IMR-90 (cell line): ENCODE measurements at regions not wholly inside any gene's neighbourhood (a gene's known extent, or its start where the extent isn't known, plus 50 kb on each side); places are given as distances from the start of the nearest gene placed in this dataset.

Experiments used
- ATAC-seq: fragments of 200-7000 bp; cut with Tn5 transposase; 2 replicates; pipeline ENCODE4 v1.9.1; 2020; ENCODE audit warnings: low read depth, mild to moderate bottlenecking, moderate library complexity
- BruUV-seq: library from RNA; stranded (reverse); fragments of 400-500 nt; replicated peaks from 2 replicates; lab custom pipeline; 2021; lab: Mats Ljungman, UMichigan
- CTCF ChIA-PET: fragments of 300-600 bp; formaldehyde crosslinking; extraction: SDS; loops from one replicate; lab custom pipeline; 2021; ENCODE audit warnings: antibody characterized with exemption; lab: Yijun Ruan, JAX
- POLR2A ChIA-PET: fragments of 300-600 bp; sonication (Branson Sonifier 250); formaldehyde crosslinking; loops from one replicate; lab custom pipeline; 2022; ENCODE audit warnings: antibody characterized with exemption; ENCODE audit not compliant: unreplicated experiment; lab: Charles Lee
- DNase-seq: peaks from one replicate; pipeline ENCODE4 v3.0.0; 2013
- H2AFZ ChIP-seq: replicated peaks from 2 replicates; pipeline ENCODE3; 2013; ENCODE audit warnings: low read length, mild to moderate bottlenecking; ENCODE audit not compliant: poor library complexity
- H2AK5ac ChIP-seq: 2 replicates; pipeline ENCODE4 v1.6.1; 2013; ENCODE audit warnings: low read depth, low read length, inconsistent platforms
- H2AK9ac ChIP-seq: replicated peaks from 2 replicates; pipeline ENCODE3; 2013; ENCODE audit warnings: mild to moderate bottlenecking, low read depth, low read length, moderate library complexity; ENCODE audit not compliant: poor library complexity
- H2BK120ac ChIP-seq: 2 replicates; pipeline ENCODE4 v1.6.1; 2013; ENCODE audit warnings: low read depth, low read length, inconsistent platforms
- H2BK15ac ChIP-seq: 3 replicates; pipeline ENCODE4 v1.6.1; 2013; ENCODE audit warnings: low read depth, low read length, inconsistent platforms
- H2BK20ac ChIP-seq: 2 replicates; pipeline ENCODE4 v1.6.1; 2013; ENCODE audit warnings: low read depth, mild to moderate bottlenecking, inconsistent platforms, low read length, moderate library complexity
- H2BK5ac ChIP-seq: 2 replicates; pipeline ENCODE4 v1.6.1; 2013; ENCODE audit warnings: mild to moderate bottlenecking, low read depth, low read length, inconsistent platforms; ENCODE audit not compliant: poor library complexity, severe bottlenecking
- H3K14ac ChIP-seq: replicated peaks from 2 replicates; pipeline ENCODE4 v1.6.1; 2013; ENCODE audit warnings: low read depth, low read length, inconsistent platforms
- H3K18ac ChIP-seq: 2 replicates; pipeline ENCODE4 v1.6.1; 2013; ENCODE audit warnings: low read depth, low read length, control low read depth
- H3K23ac ChIP-seq: 2 replicates; pipeline ENCODE4 v1.6.1; 2013; ENCODE audit warnings: low read depth, low read length, inconsistent platforms
- H3K27ac ChIP-seq: 2 replicates; pipeline ENCODE4 v1.5.1; 2013; ENCODE audit warnings: mild to moderate bottlenecking, control low read depth, low read length; ENCODE audit not compliant: insufficient read depth
- H3K27me3 ChIP-seq: 2 replicates; pipeline ENCODE4 v1.6.1; 2013; ENCODE audit warnings: low read length; ENCODE audit not compliant: control insufficient read depth, insufficient read depth
- H3K36me3 ChIP-seq: 2 replicates; pipeline ENCODE4 v1.6.1; 2013; ENCODE audit warnings: low read length, mixed read lengths; ENCODE audit not compliant: control insufficient read depth, insufficient read depth
- H3K4ac ChIP-seq: 2 replicates; pipeline ENCODE4 v1.6.1; 2013; ENCODE audit warnings: low read depth, low read length, inconsistent platforms
- H3K4me1 ChIP-seq: 2 replicates; pipeline ENCODE4 v1.6.1; 2013; ENCODE audit warnings: low read length, mixed read lengths; ENCODE audit not compliant: control insufficient read depth, insufficient read depth
- H3K4me2 ChIP-seq: 2 replicates; pipeline ENCODE4 v1.6.1; 2013; ENCODE audit warnings: low read depth, mild to moderate bottlenecking, control low read depth, low read length, moderate library complexity
- H3K4me3 ChIP-seq: 2 replicates; pipeline ENCODE4 v1.5.1; 2013; ENCODE audit warnings: low read depth, mild to moderate bottlenecking, control low read depth, low read length, moderate library complexity; ENCODE audit not compliant: insufficient read depth
- H3K56ac ChIP-seq: 2 replicates; pipeline ENCODE4 v1.6.1; 2013; ENCODE audit warnings: low read length, inconsistent platforms; ENCODE audit not compliant: insufficient read depth; ENCODE audit errors: extremely low read depth
- H3K79me1 ChIP-seq, 2 experiments: 2 replicates each; pipeline ENCODE4 v1.6.1; 2013; ENCODE audit warnings: low read length in 2 of 2, inconsistent platforms in 1 of 2, low read depth in 1 of 2
- H3K9ac ChIP-seq: 2 replicates; pipeline ENCODE4 v1.6.1; 2013; ENCODE audit warnings: low read depth, low read length, control low read depth
- H3K9me1 ChIP-seq: 2 replicates; pipeline ENCODE4 v1.6.1; 2013; ENCODE audit warnings: low read length, inconsistent platforms; ENCODE audit not compliant: insufficient read depth
- H3K9me3 ChIP-seq: 2 replicates; pipeline ENCODE4 v1.6.1; 2013; ENCODE audit warnings: low read length; ENCODE audit not compliant: control insufficient read depth, insufficient read depth
- H4K20me1 ChIP-seq: 2 replicates; pipeline ENCODE4 v1.6.1; 2013; ENCODE audit warnings: low read length, inconsistent platforms; ENCODE audit not compliant: insufficient read depth
- H4K5ac ChIP-seq: 2 replicates; pipeline ENCODE4 v1.6.1; 2013; ENCODE audit warnings: mild to moderate bottlenecking, low read depth, low read length, control low read depth
- H4K8ac ChIP-seq, 2 experiments: 2 replicates each; pipeline ENCODE4 v1.6.1; 2013; ENCODE audit warnings: low read depth in 2 of 2, low read length in 2 of 2, control low read depth in 1 of 2, inconsistent platforms in 1 of 2
- H4K91ac ChIP-seq: 2 replicates; pipeline ENCODE4 v1.6.1; 2013; ENCODE audit warnings: low read depth, low read length, inconsistent platforms; ENCODE audit not compliant: insufficient read depth
- FOS ChIP-seq: fragments of 150-350 bp; IDR thresholded peaks from 2 replicates; pipeline ENCODE4 v1.6.1; 2016; ENCODE audit warnings: low read depth, low read length
- NFE2L2 ChIP-seq: fragments of 150-350 bp; IDR thresholded peaks from 2 replicates; pipeline ENCODE4 v1.6.1; 2016; ENCODE audit warnings: low read depth, mild to moderate bottlenecking, low read length
- RCOR1 ChIP-seq: IDR thresholded peaks from 2 replicates; pipeline ENCODE4 v1.6.1; 2012; ENCODE audit warnings: mild to moderate bottlenecking, low read length, improper control_type of control experiment; ENCODE audit not compliant: insufficient replicate concordance
- RFX5 ChIP-seq: IDR thresholded peaks from 2 replicates; pipeline ENCODE4 v1.8.0; 2012; ENCODE audit warnings: low read depth, mild to moderate bottlenecking, low read length, moderate library complexity
- WGBS, 2 experiments: methylation state at CpG; one replicate each; pipeline versions ENCODE4 v1.1.5 to v1.1.7; 2013; ENCODE audit warnings: missing lambda C conversion rate in 2 of 2; ENCODE audit not compliant: insufficient read length in 1 of 2; ENCODE audit errors: extremely low coverage in 2 of 2; 5-methylcytosine and 5-hydroxymethylcytosine counted together
- dilution Hi-C: fragments of 300-500 bp; cut with HindIII; formaldehyde crosslinking; loops from one replicate; pipeline ENCODE4 v1.14.3; 2018; ENCODE audit warnings: low sequenced_read_pairs; ENCODE audit not compliant: unreplicated experiment
- in situ Hi-C: fragments of 300-500 bp; cut with MboI; formaldehyde crosslinking; loops from 3 replicates; pipeline ENCODE4 v1.14.3; 2019; ENCODE audit warnings: low sequenced_read_pairs, inconsistent platforms, mixed read lengths
- intact Hi-C: fragments of 100-400 bp; cut with micrococcal nuclease; formaldehyde crosslinking; loops from 2 replicates; pipeline ENCODE4 v1.10.0; 2022
- TF ChIP-seq, protein P1 (sequence below): conservative IDR thresholded peaks from 2 replicates; pipeline ENCODE4 v1.5.1; 2012; ENCODE audit warnings: mild to moderate bottlenecking, low read depth, low read length, improper control_type of control experiment
- TF ChIP-seq, protein P2 (sequence below): fragments of 150-350 bp; IDR thresholded peaks from 2 replicates; pipeline ENCODE4 v1.6.1; 2016; ENCODE audit warnings: low read depth, mild to moderate bottlenecking, low read length, moderate library complexity, borderline replicate concordance

GRCh38 chr1:222140206-222140605 lies 398.3 kb upstream of the DUSP10 start:
- no peak overlapping the region for H3K14ac ChIP-seq
- dilution Hi-C loops: no loop called here
- H2AK9ac ChIP-seq: no peak overlapping the region
- CTCF ChIA-PET: no interaction called here
- in situ Hi-C loops: no loop called here
- no peak overlapping the region for H2AK5ac ChIP-seq
- H3K23ac ChIP-seq: no peak overlapping the region
- no peak overlapping the region for H4K8ac ChIP-seq
- no peak overlapping the region for H3K9ac ChIP-seq
- H2AFZ ChIP-seq: no peak overlapping the region
- no peaks in the 10 kb centered on the region for H3K27me3 ChIP-seq
- ATAC-seq: no peak
- no peak for DNase-seq
- no peak overlapping the region for H4K5ac ChIP-seq
- no peak overlapping the region for H3K4me3 ChIP-seq
- POLR2A ChIA-PET: no interaction called here
- H3K4me2 ChIP-seq: no peak overlapping the region
- H2BK20ac ChIP-seq: no peak overlapping the region
- no peak overlapping the region for H3K18ac ChIP-seq
- no peaks in the 10 kb centered on the region for H3K9me1 ChIP-seq
- intact Hi-C loops: no loop called here
- H4K91ac ChIP-seq: no peak overlapping the region
- H2BK5ac ChIP-seq: no peak overlapping the region
- H3K56ac ChIP-seq: no peak overlapping the region
- H3K4ac ChIP-seq: no peak overlapping the region
- no peaks in the 10 kb centered on the region for H4K20me1 ChIP-seq
- no peak overlapping the region for H2BK15ac ChIP-seq
- BruUV-seq: no TSS peak
- H2BK120ac ChIP-seq: no peak overlapping the region
- TF ChIP-seq FOS (no peak), RCOR1 (no peak), RFX5 (no peak), NFE2L2 (no peak)
- TF ChIP-seq, protein P1, sequence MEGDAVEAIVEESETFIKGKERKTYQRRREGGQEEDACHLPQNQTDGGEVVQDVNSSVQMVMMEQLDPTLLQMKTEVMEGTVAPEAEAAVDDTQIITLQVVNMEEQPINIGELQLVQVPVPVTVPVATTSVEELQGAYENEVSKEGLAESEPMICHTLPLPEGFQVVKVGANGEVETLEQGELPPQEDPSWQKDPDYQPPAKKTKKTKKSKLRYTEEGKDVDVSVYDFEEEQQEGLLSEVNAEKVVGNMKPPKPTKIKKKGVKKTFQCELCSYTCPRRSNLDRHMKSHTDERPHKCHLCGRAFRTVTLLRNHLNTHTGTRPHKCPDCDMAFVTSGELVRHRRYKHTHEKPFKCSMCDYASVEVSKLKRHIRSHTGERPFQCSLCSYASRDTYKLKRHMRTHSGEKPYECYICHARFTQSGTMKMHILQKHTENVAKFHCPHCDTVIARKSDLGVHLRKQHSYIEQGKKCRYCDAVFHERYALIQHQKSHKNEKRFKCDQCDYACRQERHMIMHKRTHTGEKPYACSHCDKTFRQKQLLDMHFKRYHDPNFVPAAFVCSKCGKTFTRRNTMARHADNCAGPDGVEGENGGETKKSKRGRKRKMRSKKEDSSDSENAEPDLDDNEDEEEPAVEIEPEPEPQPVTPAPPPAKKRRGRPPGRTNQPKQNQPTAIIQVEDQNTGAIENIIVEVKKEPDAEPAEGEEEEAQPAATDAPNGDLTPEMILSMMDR: no peak
- TF ChIP-seq, protein P2, sequence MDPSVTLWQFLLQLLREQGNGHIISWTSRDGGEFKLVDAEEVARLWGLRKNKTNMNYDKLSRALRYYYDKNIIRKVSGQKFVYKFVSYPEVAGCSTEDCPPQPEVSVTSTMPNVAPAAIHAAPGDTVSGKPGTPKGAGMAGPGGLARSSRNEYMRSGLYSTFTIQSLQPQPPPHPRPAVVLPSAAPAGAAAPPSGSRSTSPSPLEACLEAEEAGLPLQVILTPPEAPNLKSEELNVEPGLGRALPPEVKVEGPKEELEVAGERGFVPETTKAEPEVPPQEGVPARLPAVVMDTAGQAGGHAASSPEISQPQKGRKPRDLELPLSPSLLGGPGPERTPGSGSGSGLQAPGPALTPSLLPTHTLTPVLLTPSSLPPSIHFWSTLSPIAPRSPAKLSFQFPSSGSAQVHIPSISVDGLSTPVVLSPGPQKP: no peak
- H3K36me3 ChIP-seq: no peaks in the 10 kb centered on the region
- H3K4me1 ChIP-seq: no peaks in the 10 kb centered on the region
- H3K27ac ChIP-seq: no peak overlapping the region
- no CpG with 5 or more reads among the region's 1 CpG for WGBS, 2 experiments
- no peaks in the 10 kb centered on the region for H3K79me1 ChIP-seq
- H3K9me3 ChIP-seq: peaks cover 2% of the 10 kb centered on the region; the same call in 1 of the 2 replicates
